Endodermal cell (in vitro differentiated cells): ENCODE measurements at regions not wholly inside any gene's neighbourhood (a gene's known extent, or its start where the extent isn't known, plus 50 kb on each side); places are given as distances from the start of the nearest gene placed in this dataset.

ENCODE experiments used
- DNase-seq: peaks from one replicate; pipeline ENCODE4 v3.0.0-alpha.2; 2017
- H3K27ac ChIP-seq: 2 replicates; pipeline ENCODE4 v1.5.1; 2013; ENCODE audit warnings: mild to moderate bottlenecking, low read depth, low read length, moderate library complexity
- H3K27me3 ChIP-seq: 2 replicates; pipeline ENCODE4 v1.6.1; 2013; ENCODE audit warnings: mild to moderate bottlenecking, low read length, moderate library complexity; ENCODE audit not compliant: insufficient read depth, control insufficient read depth, poor library complexity, severe bottlenecking
- H3K36me3 ChIP-seq: 2 replicates; pipeline ENCODE4 v1.7.0; 2013; ENCODE audit warnings: mild to moderate bottlenecking, low read length, moderate library complexity; ENCODE audit not compliant: control insufficient read depth, insufficient read depth
- H3K4me1 ChIP-seq: one replicate; pipeline ENCODE4 v1.7.0; 2013; ENCODE audit warnings: low read length; ENCODE audit not compliant: control insufficient read depth, insufficient read depth
- H3K4me3 ChIP-seq: 2 replicates; pipeline ENCODE4 v1.5.1; 2013; ENCODE audit warnings: mild to moderate bottlenecking, low read length, moderate library complexity
- H3K9ac ChIP-seq: 2 replicates; pipeline ENCODE4 v1.6.1; 2013; ENCODE audit warnings: mild to moderate bottlenecking, low read length, moderate library complexity; ENCODE audit not compliant: poor library complexity, severe bottlenecking; ENCODE audit errors: extremely low read depth
- H3K9me3 ChIP-seq: 2 replicates; pipeline ENCODE4 v1.6.1; 2013; ENCODE audit warnings: mild to moderate bottlenecking, low read length, moderate library complexity; ENCODE audit not compliant: control insufficient read depth
- H3K27ac Mint-ChIP-seq: 2 replicates; pipeline ENCODE4 v1.8.0; 2020; ENCODE audit warnings: mixed read lengths
- H3K27me3 Mint-ChIP-seq: 2 replicates; pipeline ENCODE4 v1.8.0; 2021; ENCODE audit warnings: mild to moderate bottlenecking, mixed read lengths; ENCODE audit not compliant: insufficient read depth
- H3K36me3 Mint-ChIP-seq: 2 replicates; pipeline ENCODE4 v1.8.0; 2020; ENCODE audit warnings: low read depth, mixed read lengths
- H3K4me1 Mint-ChIP-seq: 2 replicates; pipeline ENCODE4 v1.8.0; 2020; ENCODE audit warnings: mixed read lengths
- H3K4me3 Mint-ChIP-seq: 2 replicates; pipeline ENCODE4 v1.8.0; 2020; ENCODE audit warnings: mild to moderate bottlenecking, moderate library complexity, mixed read lengths
- H3K9me3 Mint-ChIP-seq: 2 replicates; pipeline ENCODE4 v1.8.0; 2020; ENCODE audit warnings: mild to moderate bottlenecking, mixed read lengths
- WGBS, 2 experiments: methylation state at CpG; one replicate each; pipeline versions ENCODE4 v1.1.5 to v1.1.7; 2013; ENCODE audit warnings: missing lambda C conversion rate in 2 of 2, mixed read lengths in 1 of 2; ENCODE audit not compliant: insufficient coverage in 1 of 2, insufficient read length in 1 of 2; 5-methylcytosine and 5-hydroxymethylcytosine counted together
- TF ChIP-seq, protein P1 (sequence below): fragments of 200-600 bp; sonication (generic); conservative IDR thresholded peaks from 2 replicates; pipeline ENCODE4 v1.5.0; 2021; ENCODE audit warnings: antibody characterized with exemption, mild to moderate bottlenecking

DNA sequence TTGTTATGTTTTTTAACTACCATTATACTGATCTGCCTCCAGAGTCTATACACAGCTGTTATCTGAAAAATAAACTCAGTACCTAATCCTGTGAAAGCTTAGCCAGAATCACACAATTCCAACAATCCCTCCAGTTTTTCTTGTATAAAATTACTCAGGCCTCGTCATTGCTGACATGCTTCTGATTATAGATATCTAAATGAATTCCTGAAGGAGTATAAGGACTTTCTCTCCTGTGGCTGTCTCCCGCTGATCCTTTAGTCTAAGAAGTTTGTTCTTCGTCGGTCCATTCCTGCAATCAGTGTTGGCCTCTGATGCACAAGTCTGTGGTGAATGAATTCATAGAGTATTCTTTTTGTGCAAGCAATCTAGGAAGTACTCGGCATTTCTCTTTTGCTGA is 288.9 kb upstream of the SEMA3C start:
- Histone ChIP-seq H3K4me1 (peaks cover 2% of the 10 kb centered on the region), H3K9me3 (no peaks in the 10 kb centered on the region), H3K27ac (no peak overlapping the region), H3K4me3 (no peak overlapping the region), H3K27me3 (no peaks in the 10 kb centered on the region), H3K9ac (no peak overlapping the region), H3K36me3 (no peaks in the 10 kb centered on the region)
- Mint-ChIP-seq H3K4me1 (peaks cover 12% of the 10 kb centered on the region), H3K36me3 (no peaks in the 10 kb centered on the region), H3K4me3 (no peak overlapping the region), H3K27me3 (no peaks in the 10 kb centered on the region), H3K9me3 (no peaks in the 10 kb centered on the region), H3K27ac (no peak overlapping the region)
- TF ChIP-seq, protein P1, sequence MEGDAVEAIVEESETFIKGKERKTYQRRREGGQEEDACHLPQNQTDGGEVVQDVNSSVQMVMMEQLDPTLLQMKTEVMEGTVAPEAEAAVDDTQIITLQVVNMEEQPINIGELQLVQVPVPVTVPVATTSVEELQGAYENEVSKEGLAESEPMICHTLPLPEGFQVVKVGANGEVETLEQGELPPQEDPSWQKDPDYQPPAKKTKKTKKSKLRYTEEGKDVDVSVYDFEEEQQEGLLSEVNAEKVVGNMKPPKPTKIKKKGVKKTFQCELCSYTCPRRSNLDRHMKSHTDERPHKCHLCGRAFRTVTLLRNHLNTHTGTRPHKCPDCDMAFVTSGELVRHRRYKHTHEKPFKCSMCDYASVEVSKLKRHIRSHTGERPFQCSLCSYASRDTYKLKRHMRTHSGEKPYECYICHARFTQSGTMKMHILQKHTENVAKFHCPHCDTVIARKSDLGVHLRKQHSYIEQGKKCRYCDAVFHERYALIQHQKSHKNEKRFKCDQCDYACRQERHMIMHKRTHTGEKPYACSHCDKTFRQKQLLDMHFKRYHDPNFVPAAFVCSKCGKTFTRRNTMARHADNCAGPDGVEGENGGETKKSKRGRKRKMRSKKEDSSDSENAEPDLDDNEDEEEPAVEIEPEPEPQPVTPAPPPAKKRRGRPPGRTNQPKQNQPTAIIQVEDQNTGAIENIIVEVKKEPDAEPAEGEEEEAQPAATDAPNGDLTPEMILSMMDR, result no peak
- no peak for DNase-seq
- WGBS, 2 experiments, result 86 to 92% methylated on average over 1 to 5 of the region's 5 CpGs

DNA sequence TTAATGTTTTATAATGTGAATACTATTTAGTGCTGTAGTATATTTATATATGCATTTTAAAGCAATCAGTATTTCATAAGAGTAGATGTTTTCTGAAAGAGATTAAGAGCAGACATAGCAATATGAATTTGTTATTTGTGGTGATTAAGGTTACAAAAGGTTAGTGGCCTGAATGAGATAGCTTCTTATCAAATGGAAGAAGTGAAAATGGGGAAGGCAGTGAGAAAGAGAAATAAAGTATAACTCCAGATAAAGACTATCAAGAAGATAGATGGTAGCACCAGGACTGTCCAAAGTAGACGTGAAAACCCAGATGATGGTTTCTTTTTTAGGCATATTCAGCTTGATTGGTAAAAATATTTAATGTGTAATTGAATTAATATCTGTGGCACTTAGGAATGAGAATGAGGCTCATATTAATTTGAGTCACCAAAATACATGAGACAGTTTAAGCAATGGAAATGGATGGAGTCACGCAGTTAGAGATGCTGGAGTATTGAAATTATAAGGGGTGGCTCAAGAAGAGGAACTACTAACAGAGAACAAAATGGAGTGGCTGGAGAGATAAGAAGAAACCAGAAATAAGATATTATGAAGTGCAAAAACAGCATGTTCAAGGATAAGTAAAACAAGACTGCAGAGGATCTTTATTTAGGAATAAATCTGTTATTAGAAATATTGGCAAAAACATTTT is 288.0 kb upstream of the SEMA3C start:
- H3K9me3 ChIP-seq, result no peaks in the 10 kb centered on the region
- Mint-ChIP-seq H3K4me3 (no peak overlapping the region), H3K9me3 (no peaks in the 10 kb centered on the region), H3K4me1 (peaks cover 12% of the 10 kb centered on the region), H3K27me3 (no peaks in the 10 kb centered on the region), H3K27ac (no peak overlapping the region), H3K36me3 (no peaks in the 10 kb centered on the region)
- TF ChIP-seq, protein P1, result no peak
- no peak for DNase-seq
- H3K4me3 ChIP-seq, result no peak overlapping the region
- H3K36me3 ChIP-seq, result no peaks in the 10 kb centered on the region
- peaks cover 2% of the 10 kb centered on the region for H3K4me1 ChIP-seq
- no peak overlapping the region for H3K27ac ChIP-seq
- H3K27me3 ChIP-seq, result no peaks in the 10 kb centered on the region
- 98 to 100% methylated on average over 2 of the region's 2 CpGs for WGBS, 2 experiments
- no peak overlapping the region for H3K9ac ChIP-seq

DNA sequence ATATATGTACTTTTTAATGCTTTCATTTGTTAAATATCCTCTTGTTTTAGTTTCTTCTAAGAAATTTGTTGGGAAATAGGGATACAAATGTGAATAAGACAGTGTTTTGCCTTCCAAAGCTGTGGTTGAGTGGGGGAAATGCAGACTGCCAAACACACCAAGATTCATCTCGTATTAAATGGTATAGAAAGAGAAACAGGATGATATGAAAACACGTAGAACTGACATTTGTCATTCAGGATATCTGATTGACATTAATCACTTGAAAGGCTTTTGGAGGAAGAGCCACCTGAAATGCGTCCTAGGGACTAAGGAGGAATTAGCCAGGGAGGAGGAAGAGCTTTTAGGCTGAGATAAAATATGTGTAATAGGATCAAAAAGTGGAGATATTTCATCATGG is 287.4 kb upstream of the SEMA3C start:
- H3K27ac ChIP-seq, result no peak overlapping the region
- H3K27me3 Mint-ChIP-seq, result no peaks in the 10 kb centered on the region
- no peak overlapping the region for H3K4me3 Mint-ChIP-seq
- no peak overlapping the region for H3K9ac ChIP-seq
- TF ChIP-seq, protein P1, result no peak
- WGBS, 2 experiments, result 94 to 96% methylated on average over 3 of the region's 3 CpGs
- no peaks in the 10 kb centered on the region for H3K27me3 ChIP-seq
- H3K4me3 ChIP-seq, result no peak overlapping the region
- H3K9me3 ChIP-seq, result no peaks in the 10 kb centered on the region
- H3K4me1 ChIP-seq, result peaks cover 2% of the 10 kb centered on the region
- H3K36me3 ChIP-seq, result no peaks in the 10 kb centered on the region
- no peak for DNase-seq
- H3K36me3 Mint-ChIP-seq, result no peaks in the 10 kb centered on the region
- no peak overlapping the region for H3K27ac Mint-ChIP-seq
- no peaks in the 10 kb centered on the region for H3K9me3 Mint-ChIP-seq
- H3K4me1 Mint-ChIP-seq, result peaks cover 12% of the 10 kb centered on the region
